LNCAP (cell line): ENCODE measurements at regions not wholly inside any gene's neighbourhood (a gene's known extent, or its start where the extent isn't known, plus 50 kb on each side); places are given as distances from the start of the nearest gene placed in this dataset.
A peak's percentile ranks its signal among the peaks of the same experiment; 100 is the strongest.

Experiments
- CTCF ChIP-seq: fragments of 450-650 bp; IDR thresholded peaks from 2 replicates; pipeline ENCODE4 v1.5.1; 2017; ENCODE audit warnings: mild to moderate bottlenecking

- TF ChIP-seq CTCF: no peak
Observed at GRCh38 chr21:17114045-17114444, 398.8 kb upstream of the CXADR start.

DNA sequence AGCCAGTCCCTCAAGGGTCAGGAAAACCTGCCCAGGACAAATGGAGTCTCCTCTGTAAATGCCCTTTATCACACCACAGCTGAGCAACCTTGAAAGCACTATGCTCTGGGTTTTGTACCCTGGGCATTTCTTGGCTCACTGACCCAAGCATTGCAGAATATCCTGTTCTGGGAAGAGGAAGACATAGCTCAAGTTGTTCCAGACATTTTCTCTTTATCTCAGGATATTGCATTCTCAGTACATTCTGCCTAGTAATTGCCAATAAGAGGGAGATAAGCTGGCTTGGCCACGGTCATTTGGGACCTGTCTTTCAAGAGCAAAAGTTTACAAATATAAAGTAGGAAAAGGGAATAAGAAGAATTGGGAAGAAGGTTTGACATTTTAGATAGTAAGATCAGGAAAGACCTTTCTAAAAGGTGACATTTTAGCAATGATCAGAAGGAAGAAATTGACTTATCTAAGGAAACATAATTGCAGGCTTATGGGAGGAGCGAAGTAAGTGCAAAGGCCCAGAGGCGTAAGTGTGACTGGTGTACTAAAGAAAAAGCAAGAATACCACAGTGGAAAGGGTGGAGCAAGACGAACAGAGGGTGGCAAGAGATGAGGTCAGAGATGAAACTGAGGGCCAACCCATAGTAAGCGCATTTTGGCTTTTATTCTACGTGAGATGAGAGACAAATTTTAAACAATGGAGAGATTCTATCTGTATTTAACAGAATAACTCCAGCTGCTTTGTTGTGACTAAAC, 394.0 kb upstream of the CXADR start:
- TF ChIP-seq CTCF: no peak

DNA sequence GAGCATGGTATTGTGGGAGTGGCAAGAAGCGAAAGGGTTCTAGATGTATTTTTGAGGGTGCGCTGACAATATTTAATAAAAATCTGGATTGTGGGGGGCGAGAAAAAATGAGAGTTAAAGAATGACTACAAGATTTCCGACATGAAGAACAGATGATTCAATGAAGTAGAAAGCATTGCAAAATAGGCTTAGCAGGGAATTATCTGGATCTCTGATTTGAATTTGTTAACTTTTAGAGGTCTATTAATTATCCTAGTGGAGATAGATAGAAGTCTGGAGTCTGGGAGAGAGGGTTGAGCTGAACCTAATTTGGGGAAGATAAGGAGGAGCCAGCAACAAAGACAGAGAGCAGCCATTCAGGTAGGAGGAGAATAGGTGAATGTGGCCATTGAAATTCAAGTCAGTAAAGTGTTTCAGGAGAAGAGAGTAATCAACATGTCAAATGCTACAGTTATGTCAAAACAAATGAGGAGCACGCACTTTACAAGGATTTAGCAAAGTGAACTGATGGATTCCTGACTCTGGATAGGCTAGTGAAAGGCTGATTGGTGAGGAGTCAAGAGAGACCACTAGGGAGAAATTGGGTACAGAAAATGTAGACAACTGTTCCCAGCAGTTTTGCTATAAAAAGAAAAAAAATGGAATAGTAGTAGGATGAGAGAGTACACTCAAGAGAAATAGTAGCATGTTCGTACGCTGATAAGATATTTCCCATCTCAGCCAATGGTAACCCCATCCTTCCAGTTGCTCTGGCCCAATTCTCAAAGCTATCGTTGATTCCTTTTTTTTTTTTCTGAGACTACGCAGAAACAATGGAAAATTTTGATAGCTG, 393.2 kb upstream of the CXADR start:
- TF ChIP-seq CTCF: no peak

DNA sequence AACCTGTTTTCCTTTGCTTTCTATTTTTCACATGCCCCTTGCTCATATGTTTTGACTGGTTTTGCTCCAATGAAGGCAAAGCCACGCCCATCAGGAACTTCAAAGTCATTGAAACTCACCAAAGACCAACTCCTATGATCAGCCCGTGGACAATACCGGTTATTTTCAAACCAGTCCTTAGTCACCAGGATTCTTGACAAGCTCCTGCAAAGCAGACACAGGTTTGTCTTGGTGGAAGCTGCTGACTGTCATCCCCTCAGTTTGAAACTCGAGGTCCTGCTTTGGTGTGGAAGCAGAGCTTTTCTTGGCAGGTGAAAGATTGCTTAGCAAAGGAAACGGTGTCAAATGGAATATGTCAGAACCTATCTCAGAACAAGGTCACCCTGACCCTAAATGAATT, 384.7 kb upstream of the CXADR start:
- TF ChIP-seq CTCF: no peak

DNA sequence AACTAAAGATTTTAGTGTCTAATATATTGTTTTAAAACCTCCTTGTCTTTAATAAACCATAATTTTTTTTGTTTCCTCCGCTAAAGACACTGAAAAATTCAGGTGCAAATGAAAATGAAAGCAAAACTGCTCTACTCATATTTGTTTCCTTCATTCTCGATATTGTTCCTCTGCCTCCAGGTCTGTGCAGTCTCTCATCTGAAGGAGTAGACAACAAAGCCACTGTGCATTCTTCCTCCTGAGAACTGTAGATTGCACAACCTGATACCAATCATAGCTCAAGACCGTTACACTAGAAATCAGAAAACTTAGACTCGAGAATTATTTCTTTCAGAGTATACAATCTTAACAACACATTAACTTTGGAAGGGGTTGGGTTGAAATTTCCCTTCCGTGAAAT, 373.1 kb upstream of the CXADR start:
- no peak for TF ChIP-seq CTCF

DNA sequence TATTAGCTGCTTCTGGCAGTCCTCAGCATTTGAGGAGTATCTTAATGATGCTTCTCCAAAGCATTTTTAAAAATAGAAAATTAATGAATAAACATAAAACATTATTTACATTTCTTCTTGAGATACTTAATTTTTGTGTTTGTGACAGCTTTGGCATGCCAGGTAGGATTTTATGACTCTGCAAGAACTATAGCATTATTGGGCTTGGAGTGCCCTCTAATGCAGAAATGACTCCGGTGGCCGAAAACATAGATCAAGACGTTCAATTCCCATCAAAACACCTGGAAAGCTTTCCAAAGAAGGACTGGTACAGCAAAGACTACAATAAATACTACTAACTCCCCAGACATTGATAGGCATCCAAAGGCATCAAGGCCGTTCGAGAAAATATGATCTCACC, 366.4 kb upstream of the CXADR start:
- TF ChIP-seq CTCF: peak; percentile 58

DNA sequence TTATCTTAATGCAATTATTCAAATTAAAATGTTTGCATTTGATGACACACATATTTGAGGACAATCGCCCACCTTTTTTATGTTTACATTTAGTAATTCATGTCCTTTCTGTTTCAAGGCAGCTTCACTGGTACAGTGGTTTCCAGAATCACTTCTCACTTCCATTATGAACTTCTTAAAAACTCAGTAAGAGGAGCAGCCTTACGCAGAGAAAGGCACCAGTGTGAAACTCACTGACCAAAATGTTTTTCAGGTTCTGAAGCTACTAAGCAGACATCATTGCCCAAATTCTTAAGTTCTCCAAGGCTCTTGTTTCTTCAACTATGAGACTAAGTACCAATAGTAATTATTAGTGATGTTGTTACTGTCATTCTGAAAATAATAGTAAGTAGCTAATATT, 353.1 kb upstream of the CXADR start:
- TF ChIP-seq CTCF: no peak
